ENCODE measurements at regions not wholly inside any gene's neighbourhood (a gene's known extent, or its start where the extent isn't known, plus 50 kb on each side); places are given as distances from the start of the nearest gene placed in this dataset.

DNA sequence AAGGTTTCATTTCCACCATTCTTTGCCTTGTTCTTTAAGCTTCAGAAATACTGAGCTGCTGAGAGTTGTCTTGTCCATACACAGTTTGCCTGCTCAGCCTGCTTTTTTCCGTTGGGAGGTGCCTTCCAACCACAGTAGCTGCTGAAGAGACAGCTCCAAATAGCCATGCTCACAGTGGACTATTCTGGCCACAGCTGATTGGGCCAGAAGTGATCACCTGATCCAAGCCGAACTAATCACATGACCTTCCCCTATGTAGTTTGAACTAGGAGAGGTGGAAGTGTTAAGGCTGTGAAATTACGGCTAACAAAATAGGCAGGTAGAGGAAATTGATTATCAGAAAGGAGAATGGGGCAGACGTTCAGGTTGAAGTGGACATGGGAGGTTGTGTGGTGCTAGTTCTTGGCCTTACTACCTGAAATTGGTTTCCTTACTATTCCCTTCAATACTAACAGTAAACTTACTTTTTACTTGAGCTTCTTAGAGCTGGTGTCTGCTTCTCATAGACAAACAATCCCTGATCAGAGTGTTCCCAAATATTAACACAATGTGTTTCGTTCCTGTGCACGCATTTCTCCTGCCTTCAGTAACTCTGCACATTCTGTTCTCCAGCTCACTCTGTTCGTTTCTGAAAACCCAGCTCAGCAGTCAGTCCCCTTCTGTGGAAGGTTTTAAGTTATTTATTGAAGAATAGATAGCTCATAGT is 136.1 kb downstream of the RWDD3 start:
- Histone ChIP-seq H3K4me3 (ENCODE audit: low read length, poor library complexity, severe bottlenecking) (no peak overlapping the region), H3K36me3 (ENCODE audit: insufficient read depth, low read length) (no peaks in the 10 kb centered on the region), H3K9me3 (ENCODE audit: insufficient read depth, low read depth, low read length) (no peaks in the 10 kb centered on the region), H4K20me1 (ENCODE audit: insufficient read depth, low read length, poor library complexity, severe bottlenecking) (no peaks in the 10 kb centered on the region), H3K27me3 (ENCODE audit: insufficient read depth, low read length, poor library complexity, severe bottlenecking) (no peaks in the 10 kb centered on the region), H3K9ac (ENCODE audit: low read depth, low read length, poor library complexity, severe bottlenecking) (no peak overlapping the region), H3F3A (ENCODE audit: low read depth) (no peaks in the 10 kb centered on the region), H3K4me2 (ENCODE audit: low read depth, low read length, poor library complexity, severe bottlenecking) (no peak overlapping the region), H3K79me2 (ENCODE audit: insufficient read depth, low read length) (no peaks in the 10 kb centered on the region), H3K4me1 (ENCODE audit: insufficient read depth, low read length, poor library complexity, severe bottlenecking) (no peaks in the 10 kb centered on the region), H2AFZ (ENCODE audit: low read length) (no peak overlapping the region), H3K9me2 (replicated peaks; ENCODE audit: low read depth, low read length) (no peaks in the 10 kb centered on the region)
- TF ChIP-seq, protein P1, sequence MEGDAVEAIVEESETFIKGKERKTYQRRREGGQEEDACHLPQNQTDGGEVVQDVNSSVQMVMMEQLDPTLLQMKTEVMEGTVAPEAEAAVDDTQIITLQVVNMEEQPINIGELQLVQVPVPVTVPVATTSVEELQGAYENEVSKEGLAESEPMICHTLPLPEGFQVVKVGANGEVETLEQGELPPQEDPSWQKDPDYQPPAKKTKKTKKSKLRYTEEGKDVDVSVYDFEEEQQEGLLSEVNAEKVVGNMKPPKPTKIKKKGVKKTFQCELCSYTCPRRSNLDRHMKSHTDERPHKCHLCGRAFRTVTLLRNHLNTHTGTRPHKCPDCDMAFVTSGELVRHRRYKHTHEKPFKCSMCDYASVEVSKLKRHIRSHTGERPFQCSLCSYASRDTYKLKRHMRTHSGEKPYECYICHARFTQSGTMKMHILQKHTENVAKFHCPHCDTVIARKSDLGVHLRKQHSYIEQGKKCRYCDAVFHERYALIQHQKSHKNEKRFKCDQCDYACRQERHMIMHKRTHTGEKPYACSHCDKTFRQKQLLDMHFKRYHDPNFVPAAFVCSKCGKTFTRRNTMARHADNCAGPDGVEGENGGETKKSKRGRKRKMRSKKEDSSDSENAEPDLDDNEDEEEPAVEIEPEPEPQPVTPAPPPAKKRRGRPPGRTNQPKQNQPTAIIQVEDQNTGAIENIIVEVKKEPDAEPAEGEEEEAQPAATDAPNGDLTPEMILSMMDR (conservative IDR thresholded peaks at IDR 0.05; ENCODE audit: low read length), result no peak
- no peak for TF ChIP-seq EZH2phosphoT487 (IDR thresholded peaks at IDR 0.05; ENCODE audit: borderline replicate concordance)

DNA sequence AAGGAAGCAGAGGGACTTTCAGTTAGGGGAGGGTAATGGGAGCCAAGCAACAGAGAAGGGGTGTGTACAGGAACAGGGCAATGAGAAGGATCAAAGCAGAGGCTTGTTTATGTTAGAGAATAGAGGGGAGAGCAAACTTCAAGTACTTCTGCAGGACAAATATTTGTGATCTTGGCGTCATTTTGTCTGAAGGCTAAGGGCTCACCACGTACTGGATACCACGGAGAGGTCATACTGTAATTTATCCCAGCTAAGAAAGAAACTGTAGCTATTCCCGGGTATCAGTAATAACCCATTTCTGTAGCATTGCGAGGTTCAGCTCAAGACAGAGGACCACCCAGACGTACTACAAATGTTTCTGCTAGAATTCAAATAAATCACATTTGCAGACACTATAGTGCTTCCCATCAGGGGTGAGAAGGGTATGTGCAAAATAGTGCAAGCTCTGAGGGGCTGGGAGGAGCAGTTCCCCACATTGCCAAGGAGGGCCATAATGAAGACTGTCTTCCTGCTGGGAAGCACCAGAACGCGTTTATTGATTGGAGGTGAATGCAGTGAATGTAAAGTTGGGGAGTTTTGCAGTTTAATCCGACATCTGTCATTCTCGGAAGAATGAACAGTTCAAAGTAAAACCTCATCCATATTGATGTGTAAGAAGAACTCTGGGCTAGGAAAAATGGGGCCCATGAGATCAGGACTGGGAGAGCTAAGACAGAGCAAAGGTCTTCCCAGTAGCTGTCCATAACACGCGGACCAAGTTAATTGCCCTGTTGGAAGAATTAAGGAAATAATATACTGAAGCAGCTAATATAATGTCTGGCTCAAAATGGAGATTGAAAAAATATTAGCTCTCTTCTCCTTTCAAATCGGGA is 136.9 kb downstream of the RWDD3 start:
- Histone ChIP-seq H3K9me3 (ENCODE audit: insufficient read depth, low read depth, low read length) (no peaks in the 10 kb centered on the region), H3K4me3 (ENCODE audit: low read length, poor library complexity, severe bottlenecking) (no peak overlapping the region), H3K4me2 (ENCODE audit: low read depth, low read length, poor library complexity, severe bottlenecking) (no peak overlapping the region), H3F3A (ENCODE audit: low read depth) (no peaks in the 10 kb centered on the region), H3K4me1 (ENCODE audit: insufficient read depth, low read length, poor library complexity, severe bottlenecking) (no peaks in the 10 kb centered on the region), H3K79me2 (ENCODE audit: insufficient read depth, low read length) (no peaks in the 10 kb centered on the region), H3K9ac (ENCODE audit: low read depth, low read length, poor library complexity, severe bottlenecking) (no peak overlapping the region), H3K36me3 (ENCODE audit: insufficient read depth, low read length) (no peaks in the 10 kb centered on the region), H3K9me2 (replicated peaks; ENCODE audit: low read depth, low read length) (no peaks in the 10 kb centered on the region), H4K20me1 (ENCODE audit: insufficient read depth, low read length, poor library complexity, severe bottlenecking) (no peaks in the 10 kb centered on the region), H2AFZ (ENCODE audit: low read length) (no peak overlapping the region), H3K27me3 (ENCODE audit: insufficient read depth, low read length, poor library complexity, severe bottlenecking) (no peaks in the 10 kb centered on the region)
- no peak for TF ChIP-seq EZH2phosphoT487 (IDR thresholded peaks at IDR 0.05; ENCODE audit: borderline replicate concordance)
- TF ChIP-seq, protein P1 (conservative IDR thresholded peaks at IDR 0.05; ENCODE audit: low read length), result no peak

DNA sequence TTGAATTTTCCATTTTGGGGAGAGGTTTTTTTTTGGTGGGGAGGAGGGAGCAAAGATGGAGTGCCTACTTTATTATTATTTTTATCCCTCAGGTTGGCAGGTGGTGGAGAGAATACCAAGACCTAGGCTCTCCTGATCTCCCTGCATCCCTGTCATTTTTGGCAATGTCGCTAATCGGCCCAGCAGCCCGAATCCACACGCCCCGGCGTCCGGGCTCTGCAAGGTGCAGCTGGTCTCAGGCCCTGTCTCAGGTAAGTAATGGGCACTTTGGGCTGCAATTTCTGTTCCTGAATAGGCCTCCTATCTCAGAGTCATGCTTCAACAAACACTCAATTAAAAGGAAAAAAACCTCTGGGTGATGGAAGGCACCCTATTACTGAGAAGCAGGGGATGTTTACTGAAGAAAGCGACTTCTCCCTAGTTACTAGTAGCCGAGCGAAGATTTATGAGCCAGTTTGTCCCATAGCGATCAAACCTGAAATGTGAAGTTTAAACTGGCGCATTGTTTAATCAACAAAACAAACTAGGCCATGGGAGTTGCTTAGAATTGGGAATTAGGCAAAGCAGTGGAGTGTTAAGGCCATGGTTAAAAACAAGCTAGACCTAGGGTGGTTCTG is 137.8 kb downstream of the RWDD3 start:
- no peaks in the 10 kb centered on the region for H3K4me1 ChIP-seq (ENCODE audit: insufficient read depth, low read length, poor library complexity, severe bottlenecking)
- TF ChIP-seq, protein P1 (conservative IDR thresholded peaks at IDR 0.05; ENCODE audit: low read length), result no peak
- TF ChIP-seq EZH2phosphoT487 (IDR thresholded peaks at IDR 0.05; ENCODE audit: borderline replicate concordance), result no peak
- no peaks in the 10 kb centered on the region for H3K9me3 ChIP-seq (ENCODE audit: insufficient read depth, low read depth, low read length)
- no peaks in the 10 kb centered on the region for H3K36me3 ChIP-seq (ENCODE audit: insufficient read depth, low read length)
- no peak overlapping the region for H3K4me2 ChIP-seq (ENCODE audit: low read depth, low read length, poor library complexity, severe bottlenecking)
- H2AFZ ChIP-seq (ENCODE audit: low read length), result no peak overlapping the region
- no peaks in the 10 kb centered on the region for H3F3A ChIP-seq (ENCODE audit: low read depth)
- no peak overlapping the region for H3K9ac ChIP-seq (ENCODE audit: low read depth, low read length, poor library complexity, severe bottlenecking)
- no peaks in the 10 kb centered on the region for H3K27me3 ChIP-seq (ENCODE audit: insufficient read depth, low read length, poor library complexity, severe bottlenecking)
- H4K20me1 ChIP-seq (ENCODE audit: insufficient read depth, low read length, poor library complexity, severe bottlenecking), result no peaks in the 10 kb centered on the region
- H3K79me2 ChIP-seq (ENCODE audit: insufficient read depth, low read length), result no peaks in the 10 kb centered on the region
- no peaks in the 10 kb centered on the region for H3K9me2 ChIP-seq (replicated peaks; ENCODE audit: low read depth, low read length)
- no peak overlapping the region for H3K4me3 ChIP-seq (ENCODE audit: low read length, poor library complexity, severe bottlenecking)
